ENCODE measurements at regions not wholly inside any gene's neighbourhood (a gene's known extent, or its start where the extent isn't known, plus 50 kb on each side); places are given as distances from the start of the nearest gene placed in this dataset.

GRCh38 chr11:20253796-20254195 is 93.5 kb upstream of the DBX1 start:
- H3K27ac Mint-ChIP-seq: no peak overlapping the region

More at GRCh38 chr11:20253796-20254195, 93.5 kb upstream of the DBX1 start:
- Mint-ChIP-seq H3K9me3 (no peaks in the 10 kb centered on the region), H3K36me3 (ENCODE audit: low read depth) (no peaks in the 10 kb centered on the region), H3K4me3 (no peak overlapping the region), H3K4me1 (peaks cover 7% of the 10 kb centered on the region), H3K27me3 (ENCODE audit: insufficient read depth, low read depth, poor library complexity) (peaks cover 6% of the 10 kb centered on the region)
- Histone ChIP-seq H3F3A (replicated peaks; ENCODE audit: low read depth) (no peaks in the 10 kb centered on the region), H3K27me3 (ENCODE audit: insufficient read depth) (peaks cover 15% of the 10 kb centered on the region), H3K9me2 (ENCODE audit: insufficient read depth) (no peaks in the 10 kb centered on the region), H3K4me2 (no peak overlapping the region), H4K20me1 (replicated peaks; ENCODE audit: insufficient read depth) (no peaks in the 10 kb centered on the region), H3K4me3 (no peak overlapping the region), H3K27ac (ENCODE audit: low read depth) (no peak overlapping the region), H3K4me1 (ENCODE audit: insufficient read depth) (peaks cover 10% of the 10 kb centered on the region), H3K79me2 (replicated peaks; ENCODE audit: insufficient read depth) (no peaks in the 10 kb centered on the region), H2AFZ (no peak overlapping the region), H3K36me3 (ENCODE audit: insufficient read depth) (no peaks in the 10 kb centered on the region)
- DNase-seq (ENCODE audit: low spot score): no peak
- TF ChIP-seq EZH2phosphoT487 (IDR thresholded peaks at IDR 0.05; ENCODE audit: unreplicated experiment) (no peak), ZNF462 (CRISPR knock-in tag; IDR thresholded peaks at IDR 0.05) (no peak), POLR2AphosphoS5 (IDR thresholded peaks at IDR 0.05; ENCODE audit: low read depth) (no peak), CREB1 (CRISPR knock-in tag; IDR thresholded peaks at IDR 0.05; ENCODE audit: low read depth) (no peak), CTCF (conservative IDR thresholded peaks at IDR 0.05; ENCODE audit: low read depth in 2 of 2) (no peak), ZNF331 (CRISPR knock-in tag; IDR thresholded peaks at IDR 0.05; ENCODE audit: low read depth) (no peak), REST (IDR thresholded peaks at IDR 0.05; ENCODE audit: unreplicated experiment) (no peak), NANOG (IDR thresholded peaks at IDR 0.05; ENCODE audit: borderline replicate concordance) (no peak), JUNB (IDR thresholded peaks at IDR 0.05; ENCODE audit: unreplicated experiment) (no peak), EZH2 (IDR thresholded peaks at IDR 0.05; ENCODE audit: low read depth, unreplicated experiment) (no peak)
- ATAC-seq: no peak

All from GM23338 (cell line).